ENCODE measurements at regions not wholly inside any gene's neighbourhood (a gene's known extent, or its start where the extent isn't known, plus 50 kb on each side); places are given as distances from the start of the nearest gene placed in this dataset.

- Histone ChIP-seq H3K4me3 (replicated peaks in 1 of 3) (no peak overlapping the region), H3K9me3 (no peaks in the 10 kb centered on the region), H3K27ac (no peak overlapping the region), H3K27me3 (no peaks in the 10 kb centered on the region), H3K36me3 (no peaks in the 10 kb centered on the region), H3K4me1 (no peaks in the 10 kb centered on the region)
- 95 to 96% methylated on average over 17 to 21 of the region's 23 CpGs for WGBS, 2 donors
- no peak for DNase-seq
- no peak for TF ChIP-seq POLR2A (IDR thresholded peaks at IDR 0.05)
- TF ChIP-seq CTCF (IDR thresholded peaks at IDR 0.05), result no peak
- intact Hi-C loops (cut with DNase I), result loop anchor here (5.0 kb wide), 1 partner anchor 913 kb away; no protein-coding TSS in a partner anchor
Observed at GRCh38 chr13:84894749-84895148, 904.5 kb downstream of the SLITRK6 start.

DNA sequence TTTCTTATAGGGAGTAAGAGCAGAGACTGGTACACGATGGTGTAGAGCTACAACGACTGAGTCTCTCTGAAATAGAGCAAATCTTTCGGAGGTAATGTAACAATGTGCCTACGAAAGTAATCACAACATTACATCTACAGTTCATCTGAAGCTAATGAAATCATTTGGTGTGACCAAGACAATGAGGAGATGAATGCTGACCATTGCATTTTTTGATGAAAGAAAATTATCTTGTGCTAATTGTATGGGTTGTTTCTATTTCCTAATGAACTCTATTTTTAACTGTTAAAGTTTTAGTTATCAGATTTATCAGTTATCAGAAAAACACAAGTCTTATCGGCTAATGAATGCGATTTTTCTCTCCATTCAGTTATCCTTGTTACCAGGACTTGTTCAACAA lies 913.4 kb downstream of the SLITRK6 start:
- 87 to 89% methylated on average over 6 of the region's 6 CpGs for WGBS, 2 donors
- no peaks in the 10 kb centered on the region for H3K36me3 ChIP-seq
- no peak for TF ChIP-seq POLR2A (IDR thresholded peaks at IDR 0.05)
- no peak for TF ChIP-seq CTCF (IDR thresholded peaks at IDR 0.05)
- intact Hi-C loops (cut with DNase I), result no loop called here
- no peak for DNase-seq
- H3K4me3 ChIP-seq (replicated peaks in 1 of 3), result no peak overlapping the region
- no peaks in the 10 kb centered on the region for H3K9me3 ChIP-seq
- no peaks in the 10 kb centered on the region for H3K27me3 ChIP-seq
- no peak overlapping the region for H3K27ac ChIP-seq
- H3K4me1 ChIP-seq, result no peaks in the 10 kb centered on the region

GRCh38 chr13:84873951-84874350 lies 925.3 kb downstream of the SLITRK6 start:
- H3K4me1 ChIP-seq, result no peaks in the 10 kb centered on the region
- 74 to 83% methylated on average over 3 of the region's 3 CpGs for WGBS, 2 donors
- no peak overlapping the region for H3K27ac ChIP-seq
- no peaks in the 10 kb centered on the region for H3K36me3 ChIP-seq
- intact Hi-C loops (cut with DNase I), result no loop called here
- H3K9me3 ChIP-seq, result no peaks in the 10 kb centered on the region
- no peak overlapping the region for H3K4me3 ChIP-seq (replicated peaks in 1 of 3)
- TF ChIP-seq CTCF (IDR thresholded peaks at IDR 0.05), result no peak
- no peak for TF ChIP-seq POLR2A (IDR thresholded peaks at IDR 0.05)
- no peaks in the 10 kb centered on the region for H3K27me3 ChIP-seq
- no peak for DNase-seq

GRCh38 chr13:84870190-84870589 lies 929.0 kb downstream of the SLITRK6 start:
- peaks cover 0 to 15% of the 10 kb centered on the region in 2 donors for H3K4me1 ChIP-seq
- H3K36me3 ChIP-seq, result no peaks in the 10 kb centered on the region
- H3K27me3 ChIP-seq, result no peaks in the 10 kb centered on the region
- H3K4me3 ChIP-seq (replicated peaks in 1 of 3), result no peak overlapping the region
- TF ChIP-seq POLR2A (IDR thresholded peaks at IDR 0.05), result no peak
- TF ChIP-seq CTCF (IDR thresholded peaks at IDR 0.05), result peak in 1 of 6 experiments; percentile 24
- no peak for DNase-seq
- no peak overlapping the region for H3K27ac ChIP-seq
- 89% methylated on average over 6 of the region's 6 CpGs for WGBS, 2 donors
- no peaks in the 10 kb centered on the region for H3K9me3 ChIP-seq
- intact Hi-C loops (cut with DNase I), result no loop called here

GRCh38 chr13:84867246-84867645 lies 932.0 kb downstream of the SLITRK6 start:
- peaks cover 0 to 15% of the 10 kb centered on the region in 2 donors for H3K4me1 ChIP-seq

More at GRCh38 chr13:84867246-84867645, 932.0 kb downstream of the SLITRK6 start:
- H3K36me3 ChIP-seq, result no peaks in the 10 kb centered on the region
- DNase-seq, result no peak
- H3K27ac ChIP-seq, result no peak overlapping the region
- H3K9me3 ChIP-seq, result no peaks in the 10 kb centered on the region
- no peaks in the 10 kb centered on the region for H3K27me3 ChIP-seq
- no peak overlapping the region for H3K4me3 ChIP-seq (replicated peaks in 1 of 3)
- intact Hi-C loops (cut with DNase I), result no loop called here
- TF ChIP-seq CTCF (IDR thresholded peaks at IDR 0.05) (no peak), POLR2A (IDR thresholded peaks at IDR 0.05) (no peak)
